HG03095 (cell line): ENCODE measurements at regions not wholly inside any gene's neighbourhood (a gene's known extent, or its start where the extent isn't known, plus 50 kb on each side); places are given as distances from the start of the nearest gene placed in this dataset.
"Not testable (repeated sequence)": the region's sequence is repeated elsewhere in the genome, so short reads cannot be mapped to it uniquely, and the experiment has no call there.

Source experiments
- ATAC-seq: cut with Tn5 transposase; IDR thresholded peaks from one replicate; pipeline ENCODE4 v1.9.1; 2021; ENCODE audit warnings: moderate library complexity; ENCODE audit not compliant: unreplicated experiment

DNA sequence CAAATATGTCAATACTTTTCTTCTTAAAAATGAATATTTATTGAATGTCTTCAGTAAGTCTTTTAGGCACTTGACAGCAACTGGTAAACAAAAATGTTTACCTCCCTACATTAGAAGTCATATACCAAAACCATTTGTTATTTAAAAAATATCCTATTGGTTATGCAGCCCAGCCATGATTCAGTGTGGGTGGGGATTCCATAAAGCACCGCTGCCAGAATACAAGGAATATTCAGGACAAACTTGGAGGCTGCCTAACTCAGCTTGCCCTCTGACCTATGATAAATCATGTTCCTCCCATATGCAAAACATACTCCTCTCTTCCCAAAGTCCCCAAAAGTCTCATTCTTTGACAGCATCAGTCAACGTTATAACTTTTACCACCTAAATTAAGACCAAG, 486.8 kb upstream of the IRAK1BP1 start:
- ATAC-seq: no peak

DNA sequence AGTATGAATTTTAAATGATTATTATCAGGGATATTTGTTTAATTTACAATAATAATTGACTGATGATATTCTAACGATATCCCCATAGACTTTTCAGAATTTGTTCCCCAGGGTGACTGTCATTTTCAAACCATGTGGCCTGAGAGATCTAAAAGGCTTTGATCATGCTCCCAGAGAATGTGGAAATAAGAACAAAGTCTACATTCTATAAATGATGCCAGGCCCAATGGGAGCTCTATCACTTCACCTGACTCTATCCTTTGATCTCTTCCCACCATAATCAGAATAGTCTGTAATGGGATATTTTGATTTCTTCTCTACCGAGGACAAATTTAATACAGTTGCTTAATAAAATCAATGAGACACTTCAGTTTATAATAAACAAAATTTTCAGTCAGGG, 483.4 kb upstream of the IRAK1BP1 start:
- ATAC-seq: no peak

DNA sequence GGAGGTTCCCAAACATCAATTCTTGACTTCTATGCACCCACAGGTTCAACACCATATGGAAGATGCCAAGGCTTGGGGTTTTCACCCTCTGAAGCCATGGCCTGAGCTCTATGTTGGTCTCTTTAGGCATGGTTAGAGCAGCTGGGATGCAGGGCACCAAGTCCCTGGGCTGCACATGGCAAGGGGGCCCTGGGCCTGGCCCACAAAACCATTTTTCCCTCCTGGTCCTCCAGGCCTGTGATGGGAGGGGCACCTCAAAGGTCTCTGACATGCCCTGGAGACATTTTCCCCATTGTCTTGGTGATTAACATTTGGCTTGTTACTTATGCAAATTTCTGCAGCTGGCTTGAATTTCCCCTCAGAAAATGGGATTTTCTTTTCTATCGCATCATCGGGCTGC, 480.5 kb upstream of the IRAK1BP1 start:
- not testable (repeated sequence) for ATAC-seq

DNA sequence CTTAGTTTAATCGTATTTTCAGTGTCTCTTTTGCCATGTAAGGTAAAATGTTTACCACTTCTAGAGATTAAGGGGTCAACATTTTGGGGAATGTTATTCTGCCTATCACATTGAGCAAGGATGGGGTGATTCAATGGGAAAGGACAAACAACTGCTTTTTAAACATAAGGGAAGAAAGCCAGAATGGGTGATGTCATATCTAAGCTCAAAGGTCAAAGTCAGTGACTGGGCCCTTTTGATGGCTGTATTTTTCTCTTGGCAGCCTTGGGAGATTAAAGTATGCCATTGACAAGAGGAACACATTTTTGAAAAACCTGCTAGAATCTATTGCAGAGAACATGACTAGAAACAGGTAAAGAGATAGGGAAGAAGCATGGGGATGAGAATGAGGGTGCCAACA, 477.3 kb upstream of the IRAK1BP1 start:
- ATAC-seq: no peak

DNA sequence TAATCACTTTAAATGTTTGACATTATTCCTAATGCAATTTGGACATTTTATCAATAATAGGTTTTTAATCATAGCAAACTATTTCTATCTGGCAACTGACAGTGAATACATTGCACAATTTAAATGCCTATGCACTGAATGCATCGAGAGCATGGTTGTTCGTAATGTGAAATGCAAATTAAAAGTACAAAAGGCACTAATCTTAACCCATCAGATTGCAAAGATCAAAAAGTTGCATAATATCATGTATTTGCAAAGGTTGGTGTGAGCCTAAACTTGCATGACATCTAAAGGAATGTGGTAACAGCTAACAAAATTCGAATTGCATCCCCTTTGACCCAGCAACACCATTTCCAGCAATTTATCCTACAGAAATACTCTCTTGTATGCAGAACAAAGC, 469.9 kb upstream of the IRAK1BP1 start:
- no peak for ATAC-seq

DNA sequence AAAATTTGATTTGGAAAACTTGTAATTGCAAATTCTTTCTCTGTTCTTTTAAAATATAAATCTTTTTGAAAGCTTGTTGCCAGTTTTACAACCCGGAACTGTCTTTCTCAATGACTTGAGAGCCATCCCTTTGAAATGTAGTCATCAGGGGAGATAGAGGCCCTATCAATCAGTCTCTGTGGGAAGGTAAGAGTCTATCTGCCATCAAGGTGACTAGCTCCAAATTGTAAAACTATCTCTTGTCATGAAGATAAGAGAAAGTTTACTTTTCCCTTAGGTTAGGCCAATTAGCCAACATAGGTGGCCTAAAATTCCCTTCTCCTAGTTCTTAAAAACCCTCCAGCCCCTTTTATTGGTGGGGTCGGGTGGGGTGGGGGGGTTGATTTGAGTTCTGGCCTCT, 469.1 kb upstream of the IRAK1BP1 start:
- no peak for ATAC-seq

DNA sequence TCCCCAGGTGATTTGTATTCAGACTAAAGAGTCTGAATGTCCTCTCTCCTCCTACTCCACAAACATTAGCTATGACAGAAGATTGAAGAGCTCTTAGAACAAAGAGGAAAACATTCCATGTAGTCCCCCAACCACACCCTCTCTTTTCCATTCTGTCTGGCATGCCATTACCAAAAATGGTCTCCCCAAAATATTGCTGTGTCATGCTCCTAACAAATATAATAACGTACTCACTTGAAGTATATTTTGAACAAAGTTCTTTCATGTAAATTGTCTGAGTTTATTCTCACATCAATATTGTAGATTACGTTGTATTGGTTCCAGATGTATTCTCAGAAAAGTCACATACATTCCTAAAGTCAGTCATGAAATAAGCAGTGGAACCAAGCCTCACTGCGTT, 467.3 kb upstream of the IRAK1BP1 start:
- ATAC-seq: no peak

DNA sequence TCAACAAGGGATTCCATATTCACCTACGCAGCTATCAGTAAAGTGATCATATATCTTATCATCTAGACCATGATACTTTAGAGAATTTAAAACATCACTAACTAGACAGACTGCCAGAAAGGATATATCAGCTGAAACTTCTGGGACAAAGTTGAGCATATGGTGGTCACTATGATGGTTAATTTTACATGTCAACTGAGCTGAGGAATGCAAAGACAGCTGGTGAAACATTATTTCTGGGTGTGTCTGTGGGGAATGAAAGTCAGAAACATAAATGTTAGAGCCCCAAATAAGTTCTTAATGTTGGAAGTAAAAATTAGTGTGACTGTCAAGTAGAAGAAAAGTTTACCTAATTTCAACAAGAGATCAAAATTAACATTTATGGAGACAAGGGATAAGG, 440.0 kb upstream of the IRAK1BP1 start:
- ATAC-seq: no peak

DNA sequence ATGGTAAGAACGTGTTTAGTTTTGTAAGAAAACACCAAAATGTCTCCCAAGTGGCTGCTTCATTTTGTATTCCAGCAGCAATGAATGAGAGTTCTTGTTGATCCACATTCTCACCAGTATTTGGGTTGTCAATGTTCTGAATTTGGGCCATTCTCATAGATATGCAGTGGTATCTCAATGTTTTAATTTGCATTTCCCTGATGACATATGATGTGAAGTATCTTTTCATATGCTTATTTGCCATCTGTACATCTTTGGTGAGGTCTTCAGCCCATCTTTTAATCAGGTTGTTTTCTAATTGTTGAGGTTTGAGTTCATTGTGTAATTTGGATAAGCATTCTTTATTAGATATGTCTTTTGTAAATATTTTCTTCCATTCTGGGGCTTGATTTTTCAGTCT, 436.8 kb upstream of the IRAK1BP1 start:
- no peak for ATAC-seq

DNA sequence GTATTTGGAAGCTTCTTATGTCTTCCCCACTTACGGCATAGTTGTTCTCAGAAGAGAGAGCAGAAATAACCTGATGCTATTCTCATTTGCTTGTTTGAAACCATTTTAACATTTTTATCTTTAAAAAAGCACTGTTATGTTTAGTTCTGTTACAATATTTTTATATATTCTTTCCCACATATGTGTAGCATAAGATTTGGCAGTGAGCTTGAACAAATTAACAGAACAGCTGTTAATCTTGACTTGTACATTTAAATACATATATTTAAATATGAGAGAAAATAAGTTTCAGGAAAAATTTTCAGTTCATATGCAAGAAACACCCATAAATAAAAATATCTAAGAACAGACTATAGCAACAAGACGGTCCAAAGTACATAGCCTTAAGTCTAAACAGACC, 431.7 kb upstream of the IRAK1BP1 start:
- ATAC-seq: no peak

DNA sequence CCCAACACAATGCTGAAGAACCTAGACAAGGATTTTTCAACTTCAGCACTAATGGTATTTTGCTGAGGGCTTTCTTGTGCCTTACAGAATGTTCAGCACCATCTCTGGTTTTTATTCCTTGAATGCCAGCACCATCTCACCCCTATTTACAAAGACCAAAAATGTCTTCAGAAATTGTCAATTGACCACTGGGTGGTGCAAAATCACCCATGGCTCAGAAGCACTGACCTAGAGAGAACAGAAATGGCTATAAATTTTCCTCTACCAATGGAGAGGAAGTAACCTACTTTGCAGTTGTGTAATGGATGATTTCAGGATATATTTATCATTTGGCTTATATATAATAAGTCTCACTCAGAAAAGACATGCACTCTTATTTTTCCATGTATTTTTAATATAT, 431.0 kb upstream of the IRAK1BP1 start:
- ATAC-seq: no peak

DNA sequence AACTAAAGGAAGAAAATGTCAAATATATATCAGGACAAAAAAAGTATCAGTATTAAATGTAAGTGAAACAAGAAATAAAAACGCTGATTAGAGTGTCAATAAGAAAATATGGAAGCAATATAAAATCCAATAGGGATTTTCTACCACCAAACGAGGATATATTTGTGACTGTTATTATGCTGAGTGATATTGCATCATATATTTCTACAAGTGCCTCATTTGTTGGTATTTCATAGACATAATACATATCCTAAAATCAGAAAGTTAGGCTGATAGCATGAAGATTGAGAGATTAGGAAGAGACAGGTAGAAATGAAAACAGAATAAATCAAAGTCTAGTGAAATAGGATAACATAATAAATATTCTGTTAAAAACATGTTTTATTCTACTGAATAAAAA, 429.2 kb upstream of the IRAK1BP1 start:
- no peak for ATAC-seq

DNA sequence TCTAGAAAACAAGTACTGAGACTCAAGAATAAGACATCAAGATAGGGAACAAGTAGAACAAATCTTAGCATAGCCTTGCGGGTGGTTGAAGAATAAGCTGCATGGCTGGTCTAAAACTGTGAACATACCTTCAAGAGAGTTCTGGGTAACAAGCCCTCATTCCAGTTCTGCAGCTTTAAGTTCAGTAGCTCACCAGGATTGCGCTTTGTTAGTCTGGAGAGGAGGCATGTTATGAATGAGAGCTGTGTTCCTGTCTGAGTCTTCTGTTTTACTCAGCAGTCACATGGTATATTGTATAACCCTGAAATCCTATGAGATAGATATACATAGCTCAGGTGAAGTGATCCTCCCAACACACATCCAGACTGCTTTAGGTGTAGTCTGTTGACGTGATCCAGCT, 406.6 kb upstream of the IRAK1BP1 start:
- no peak for ATAC-seq

DNA sequence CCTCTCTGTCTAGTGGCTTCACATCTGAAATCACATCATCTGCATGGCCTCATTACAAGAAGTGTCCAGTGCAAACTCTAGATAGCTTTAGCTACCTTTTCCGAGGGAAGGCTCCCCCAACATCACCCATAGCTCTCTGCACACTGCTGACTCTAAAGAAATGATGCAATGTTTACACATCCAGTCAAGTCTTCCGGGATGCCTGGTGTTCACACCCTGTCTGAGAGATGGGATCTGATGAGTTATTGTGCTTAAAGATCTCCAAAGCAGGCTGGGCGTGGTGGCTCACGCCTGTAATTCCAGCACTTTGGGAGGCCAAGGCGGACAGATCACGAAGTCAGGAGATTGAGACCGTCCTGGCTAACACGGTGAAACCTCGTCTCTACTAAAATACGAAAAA, 404.6 kb upstream of the IRAK1BP1 start:
- ATAC-seq: no peak

DNA sequence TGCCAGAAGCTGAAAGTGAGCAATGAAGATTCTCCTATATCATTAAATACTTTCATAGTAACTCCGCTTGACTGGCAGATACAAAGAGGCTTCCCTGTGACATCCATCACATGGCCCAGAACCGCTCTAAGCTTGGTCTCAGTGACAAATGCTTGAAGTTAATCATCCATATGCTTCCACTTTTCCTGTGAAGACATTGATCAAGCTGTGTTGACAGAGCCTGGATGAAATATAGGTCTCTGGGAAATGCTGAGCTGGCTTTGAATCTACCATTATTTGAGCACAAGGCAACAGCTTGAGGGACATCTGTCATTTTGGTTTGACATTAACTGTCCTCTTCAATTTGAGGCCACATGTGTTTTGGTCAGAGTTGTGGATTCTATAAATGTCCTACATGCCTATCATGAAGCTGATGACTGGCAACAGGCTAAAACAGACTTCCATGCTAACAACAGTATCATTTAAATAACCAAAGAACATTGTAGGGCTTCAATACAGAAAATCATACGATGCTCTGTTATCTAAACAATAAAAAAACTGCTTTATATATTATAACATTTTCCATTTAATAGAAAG, 402.2 kb upstream of the IRAK1BP1 start:
- ATAC-seq: no peak

DNA sequence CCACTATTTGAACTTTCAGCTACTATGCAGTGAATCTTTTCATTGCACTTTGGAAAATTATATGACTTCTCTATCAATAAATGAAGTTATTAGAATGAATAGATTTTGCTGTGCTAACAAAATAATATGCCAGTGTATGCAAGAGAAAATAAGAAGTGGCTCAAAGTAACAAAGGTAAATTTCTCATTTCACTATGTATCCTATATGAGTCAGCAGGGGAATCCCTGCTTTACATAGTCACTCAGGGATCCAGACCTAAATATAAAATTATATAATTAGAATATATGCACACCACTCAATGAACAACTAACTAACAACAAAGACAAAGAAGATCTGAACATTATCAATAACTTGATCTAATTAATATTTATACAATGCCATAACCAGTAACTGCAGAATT, 390.8 kb upstream of the IRAK1BP1 start:
- no peak for ATAC-seq

DNA sequence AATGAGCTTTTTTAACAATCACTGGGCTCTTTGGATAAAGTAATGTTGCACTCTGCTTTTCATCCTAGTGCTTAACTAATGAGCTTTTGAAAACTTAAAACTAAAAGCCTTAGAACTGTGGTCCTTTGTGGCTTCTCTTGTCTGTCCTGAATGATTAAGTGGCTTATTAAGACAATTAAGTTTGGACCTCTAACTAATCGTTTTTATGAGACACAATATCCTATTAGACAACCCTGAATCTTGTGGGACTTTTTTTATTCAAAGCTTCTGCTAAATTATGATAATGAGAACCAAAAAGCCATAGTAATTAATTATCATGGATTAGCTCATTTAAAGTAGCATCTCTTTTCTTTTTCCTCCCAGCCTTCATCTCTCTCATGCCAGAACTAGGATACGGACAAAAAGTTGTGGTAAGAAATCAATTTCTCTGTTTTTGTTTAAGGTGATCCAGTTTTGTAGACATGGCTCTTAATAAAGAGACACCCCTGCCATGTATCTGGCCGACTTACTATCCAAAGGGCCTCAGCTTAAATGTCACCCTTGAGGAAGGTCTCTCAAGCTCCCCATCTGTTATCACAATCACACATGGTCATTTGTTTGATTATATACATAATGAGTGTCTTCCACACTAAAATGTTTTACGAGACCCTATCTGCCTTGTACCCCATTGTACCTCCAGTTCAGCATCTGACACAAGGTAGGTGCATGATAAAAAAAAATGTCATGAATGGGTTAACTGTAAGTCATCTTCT, 384.4 kb upstream of the IRAK1BP1 start:
- no peak for ATAC-seq

DNA sequence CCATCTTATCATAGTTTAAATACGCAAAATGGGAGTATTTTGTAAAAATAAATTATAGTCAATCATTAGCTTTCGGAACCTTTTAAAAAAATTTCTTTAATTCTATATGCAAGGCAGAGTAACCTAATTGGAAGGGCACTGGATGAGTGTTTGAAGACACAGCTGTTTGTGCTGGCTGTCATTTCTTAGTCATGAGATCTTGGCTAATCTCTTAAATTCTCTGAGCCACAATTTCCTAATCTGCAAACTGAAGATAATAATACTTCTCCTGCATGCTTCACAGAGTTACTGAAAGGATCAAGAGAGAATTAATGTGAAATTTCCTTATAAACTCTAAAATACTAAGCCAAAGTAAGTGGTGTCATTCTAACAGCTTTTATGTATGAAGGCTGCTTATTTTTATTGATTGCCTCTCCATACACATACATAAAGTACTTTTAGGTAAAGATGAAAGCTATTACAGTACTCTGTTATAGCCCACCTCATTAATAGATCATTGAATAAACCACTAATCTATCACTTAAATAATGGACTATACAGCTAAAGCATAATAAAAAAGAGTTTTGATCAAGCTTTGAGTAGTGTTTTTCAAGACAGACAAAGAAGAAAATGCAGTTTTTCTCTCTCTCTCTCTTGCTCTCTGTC, 383.7 kb upstream of the IRAK1BP1 start:
- no peak for ATAC-seq

DNA sequence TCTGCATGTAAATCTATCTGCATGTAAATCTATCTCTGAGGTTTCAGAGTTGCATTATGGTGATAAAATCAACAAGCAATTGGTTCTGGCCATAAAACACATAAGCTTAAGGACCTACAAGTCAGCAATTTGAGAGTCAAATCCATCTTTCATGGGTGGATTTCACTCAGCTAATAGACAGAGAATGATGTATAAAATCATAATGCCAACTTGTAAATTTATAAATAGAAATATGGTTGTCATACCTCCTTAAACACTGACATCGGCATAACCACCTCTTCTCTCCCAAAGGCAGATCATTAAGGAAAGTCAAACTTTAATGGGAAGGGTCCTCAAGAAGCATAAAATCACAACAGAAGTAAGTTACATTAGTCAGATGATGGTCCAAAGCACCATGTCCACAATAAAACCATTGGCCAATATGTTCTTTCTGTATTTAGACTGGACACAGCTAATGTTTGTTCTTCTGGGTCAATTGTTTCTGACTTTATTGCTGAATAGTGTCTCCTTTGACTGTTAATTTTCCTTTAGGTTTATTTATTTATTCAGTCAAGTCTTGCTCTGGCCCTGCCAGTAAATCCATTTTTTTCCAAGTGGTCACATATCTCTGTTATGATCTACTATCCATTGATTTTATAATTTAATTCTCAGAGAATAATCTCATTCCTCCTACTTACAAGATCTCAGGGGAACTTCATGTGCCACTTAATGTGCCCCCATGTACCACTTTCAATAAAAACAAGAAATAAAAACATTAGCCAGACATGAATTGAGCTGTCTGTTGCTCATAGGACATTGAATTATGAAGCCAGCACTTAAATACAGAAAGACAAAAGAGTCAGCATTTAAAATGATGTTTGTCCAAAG, 382.9 kb upstream of the IRAK1BP1 start:
- no peak for ATAC-seq

DNA sequence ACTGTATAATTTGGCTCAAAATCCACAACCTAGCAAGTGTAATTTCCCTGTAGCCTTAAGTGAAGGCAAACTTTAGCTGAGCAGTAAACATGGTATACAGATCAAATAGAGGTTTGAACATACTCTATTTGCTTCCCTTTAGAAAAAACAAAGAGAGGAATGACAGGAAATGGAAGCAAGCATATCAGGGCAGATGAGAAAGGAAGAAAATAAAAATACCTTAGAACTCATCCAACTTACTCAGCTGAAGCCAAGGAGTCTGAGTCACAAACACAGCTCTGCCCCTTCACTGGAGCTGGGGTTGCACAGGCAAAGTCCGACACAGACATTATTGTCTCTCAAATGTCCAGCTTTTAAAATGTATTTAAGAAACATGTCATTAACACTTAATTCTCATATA, 379.9 kb upstream of the IRAK1BP1 start:
- no peak for ATAC-seq

DNA sequence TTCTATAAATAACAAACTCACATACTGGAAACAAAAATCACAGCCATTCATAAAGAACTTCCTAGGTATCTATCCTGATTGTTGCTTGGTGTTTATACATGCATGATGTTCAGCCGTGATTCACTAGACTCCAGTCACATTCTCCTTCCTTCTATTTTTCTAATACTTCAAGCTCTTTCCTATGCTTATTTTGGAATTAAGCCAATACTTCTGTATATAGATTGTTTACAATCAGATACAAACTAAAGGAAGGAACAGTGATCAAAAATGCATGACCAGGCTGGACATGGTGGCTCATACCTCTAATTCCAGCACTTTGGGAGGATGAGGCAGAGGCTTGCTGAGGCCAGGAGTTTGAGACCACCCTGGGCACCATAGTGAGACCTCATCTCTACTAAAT, 377.5 kb upstream of the IRAK1BP1 start:
- no peak for ATAC-seq
